HEK293T (cell line): ENCODE measurements at regions not wholly inside any gene's neighbourhood (a gene's known extent, or its start where the extent isn't known, plus 50 kb on each side); places are given as distances from the start of the nearest gene placed in this dataset.

Experiments used
- ARNT ChIP-seq: fragments of 450-650 bp; IDR thresholded peaks from 2 replicates; pipeline ENCODE4 v1.6.1; 2017; ENCODE audit warnings: mild to moderate bottlenecking
- BHLHE40 ChIP-seq: fragments of 450-650 bp; IDR thresholded peaks from 2 replicates; pipeline ENCODE4 v1.6.1; 2016; ENCODE audit warnings: mild to moderate bottlenecking, moderate library complexity, borderline replicate concordance
- ELF4 ChIP-seq: fragments of 450-650 bp; IDR thresholded peaks from 2 replicates; pipeline ENCODE4 v1.6.1; 2017; ENCODE audit warnings: antibody characterized with exemption
- FOXA1 ChIP-seq: fragments of 450-650 bp; IDR thresholded peaks from 2 replicates; pipeline ENCODE4 v1.6.1; 2016; ENCODE audit warnings: mild to moderate bottlenecking
- FOXM1 ChIP-seq: fragments of 450-650 bp; IDR thresholded peaks from 2 replicates; pipeline ENCODE4 v1.6.1; 2017; ENCODE audit warnings: mild to moderate bottlenecking, borderline replicate concordance
- L3MBTL2 ChIP-seq: fragments of 450-650 bp; conservative IDR thresholded peaks from 2 replicates; pipeline ENCODE4 v1.6.1; 2016; ENCODE audit warnings: mild to moderate bottlenecking
- LEF1 ChIP-seq: fragments of 450-650 bp; IDR thresholded peaks from 2 replicates; pipeline ENCODE4 v1.6.1; 2017; ENCODE audit warnings: mild to moderate bottlenecking, borderline replicate concordance
- NFRKB ChIP-seq: fragments of 450-650 bp; IDR thresholded peaks from 2 replicates; pipeline ENCODE4 v1.6.1; 2016; ENCODE audit warnings: mild to moderate bottlenecking, moderate library complexity
- SP1 ChIP-seq: fragments of 450-650 bp; IDR thresholded peaks from 2 replicates; pipeline ENCODE4 v1.6.1; 2017
- SUZ12 ChIP-seq: fragments of 450-650 bp; IDR thresholded peaks from 2 replicates; pipeline ENCODE4 v1.6.1; 2016; ENCODE audit warnings: mild to moderate bottlenecking
- TARDBP ChIP-seq: fragments of 450-650 bp; IDR thresholded peaks from 2 replicates; pipeline ENCODE4 v1.6.1; 2016
- ZNF384 ChIP-seq: fragments of 450-650 bp; IDR thresholded peaks from 2 replicates; pipeline ENCODE4 v1.6.1; 2016
- TF ChIP-seq, protein P1 (sequence below): fragments of 450-650 bp; IDR thresholded peaks from 2 replicates; pipeline ENCODE4 v1.6.1; 2016

DNA sequence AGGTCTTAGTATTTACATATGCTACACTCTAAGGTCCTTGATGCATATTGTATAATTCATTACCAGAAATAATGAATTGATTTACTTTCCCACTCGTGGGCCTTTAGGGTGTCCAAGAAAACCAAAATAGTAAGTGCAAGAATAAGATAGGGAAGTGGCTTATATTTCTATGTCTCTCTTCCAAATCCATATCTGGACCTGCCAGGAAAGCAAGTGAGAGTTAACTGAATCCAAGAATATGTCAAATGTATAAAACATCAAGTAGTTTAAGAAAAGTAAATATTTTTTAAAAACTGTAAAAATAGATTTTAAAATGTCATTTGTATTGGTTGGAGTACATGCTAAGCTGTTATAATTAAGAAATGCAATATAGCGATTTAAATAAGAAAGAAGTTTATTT, 1072.1 kb downstream of the OTOL1 start:
- TF ChIP-seq L3MBTL2: no peak
- TF ChIP-seq FOXM1: no peak
- TF ChIP-seq LEF1: no peak
- TF ChIP-seq BHLHE40: no peak
- no peak for TF ChIP-seq ARNT
- TF ChIP-seq ELF4: no peak
- no peak for TF ChIP-seq NFRKB
- TF ChIP-seq SP1: no peak
- TF ChIP-seq FOXA1: no peak
- TF ChIP-seq ZNF384: no peak
- TF ChIP-seq, protein P1, sequence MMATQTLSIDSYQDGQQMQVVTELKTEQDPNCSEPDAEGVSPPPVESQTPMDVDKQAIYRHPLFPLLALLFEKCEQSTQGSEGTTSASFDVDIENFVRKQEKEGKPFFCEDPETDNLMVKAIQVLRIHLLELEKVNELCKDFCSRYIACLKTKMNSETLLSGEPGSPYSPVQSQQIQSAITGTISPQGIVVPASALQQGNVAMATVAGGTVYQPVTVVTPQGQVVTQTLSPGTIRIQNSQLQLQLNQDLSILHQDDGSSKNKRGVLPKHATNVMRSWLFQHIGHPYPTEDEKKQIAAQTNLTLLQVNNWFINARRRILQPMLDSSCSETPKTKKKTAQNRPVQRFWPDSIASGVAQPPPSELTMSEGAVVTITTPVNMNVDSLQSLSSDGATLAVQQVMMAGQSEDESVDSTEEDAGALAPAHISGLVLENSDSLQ: no peak
- no peak for TF ChIP-seq SUZ12
- no peak for TF ChIP-seq TARDBP
